ENCODE measurements at regions not wholly inside any gene's neighbourhood (a gene's known extent, or its start where the extent isn't known, plus 50 kb on each side); places are given as distances from the start of the nearest gene placed in this dataset.

DNA sequence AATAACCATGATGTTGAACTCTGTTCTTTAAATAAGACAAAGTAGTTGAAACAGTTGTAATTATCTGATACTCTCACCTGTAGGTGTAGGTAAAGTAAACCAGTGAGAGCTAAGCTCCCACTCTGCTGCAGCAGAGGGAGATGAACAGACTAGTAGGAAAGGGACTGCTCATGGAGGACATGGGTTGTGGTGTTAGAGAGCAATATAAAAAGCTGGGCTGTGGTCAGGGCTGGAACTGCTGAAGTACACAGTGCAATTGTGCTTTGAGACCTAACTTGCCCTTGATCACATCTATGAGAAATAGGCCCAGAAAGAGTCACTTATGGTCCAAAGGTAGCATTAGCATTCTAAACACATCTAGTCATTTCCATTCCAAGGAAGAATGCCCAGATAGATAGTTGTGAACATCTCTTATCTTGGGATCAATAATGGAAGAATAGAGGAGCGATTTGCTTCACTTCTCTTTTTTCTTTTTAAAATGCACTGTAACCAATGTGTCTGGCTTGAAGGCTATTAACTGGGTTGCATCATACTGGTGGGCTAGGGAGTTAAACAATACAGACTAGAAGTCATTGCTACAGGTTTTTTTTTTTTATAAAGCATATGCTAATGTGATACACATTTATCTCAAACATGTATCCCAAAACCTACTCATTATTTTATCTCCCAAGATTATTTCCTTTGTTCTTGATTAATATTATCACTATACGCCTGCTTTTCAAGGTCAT, 251.3 kb upstream of the CENPE start:
- FAIRE-seq (no peak), ATAC-seq (no peak), DNase-seq (ENCODE audit: extremely low read depth in 1 of 4, low spot score in 3 of 4) (no peak)
- Histone ChIP-seq H3K9me1 (ENCODE audit: control insufficient read depth, insufficient read depth, low read length) (no peaks in the 10 kb centered on the region), H3K79me2 (ENCODE audit: control insufficient read depth, insufficient read depth, low read length) (no peaks in the 10 kb centered on the region), H3K27ac (ENCODE audit: extremely low read depth, low read depth, low read length) (no peak overlapping the region), H3K4me1 (replicated peaks in 1 of 2; ENCODE audit: control insufficient read depth in 2 of 2, insufficient read depth in 2 of 2, low read length in 2 of 2) (no peaks in the 10 kb centered on the region), H2AFZ (ENCODE audit: low read depth, low read length) (no peak overlapping the region), H3K4me3 (no peak overlapping the region), H3K9ac (ENCODE audit: insufficient read depth in 1 of 2, low read depth in 2 of 2, low read length in 2 of 2) (no peak overlapping the region), H3K27me3 (ENCODE audit: control insufficient read depth in 2 of 2, insufficient read depth in 2 of 2, low read length in 2 of 2) (no peaks in the 10 kb centered on the region), H3K36me3 (ENCODE audit: control insufficient read depth, insufficient read depth, low read length) (no peaks in the 10 kb centered on the region), H4K20me1 (replicated peaks; ENCODE audit: control insufficient read depth, insufficient read depth, low read length) (no peaks in the 10 kb centered on the region), H3K4me2 (ENCODE audit: insufficient read depth, low read length) (no peak overlapping the region), H3K9me3 (replicated peaks; ENCODE audit: control insufficient read depth, insufficient read depth, low read depth, low read length) (no peaks in the 10 kb centered on the region)
- 0% methylated on average over 2 of the region's 2 CpGs for WGBS (ENCODE audit: insufficient coverage, low coverage, missing lambda C conversion rate)
- TF ChIP-seq HLTF (IDR thresholded peaks at IDR 0.05) (no peak), ZSCAN29 (IDR thresholded peaks at IDR 0.05) (no peak), ERF (CRISPR knock-in tag; IDR thresholded peaks at IDR 0.05) (no peak), SMAD3 (CRISPR knock-in tag; conservative IDR thresholded peaks at IDR 0.05) (no peak), EZH2 (IDR thresholded peaks at IDR 0.05; ENCODE audit: borderline replicate concordance, low read depth, low read length) (no peak), STAG1 (CRISPR knock-in tag; IDR thresholded peaks at IDR 0.05; ENCODE audit: borderline replicate concordance) (no peak), ZC3H11A (IDR thresholded peaks at IDR 0.05; ENCODE audit: low read depth, low read length) (no peak), NR1H2 (CRISPR knock-in tag; IDR thresholded peaks at IDR 0.05) (no peak)
- TF ChIP-seq, protein P1, sequence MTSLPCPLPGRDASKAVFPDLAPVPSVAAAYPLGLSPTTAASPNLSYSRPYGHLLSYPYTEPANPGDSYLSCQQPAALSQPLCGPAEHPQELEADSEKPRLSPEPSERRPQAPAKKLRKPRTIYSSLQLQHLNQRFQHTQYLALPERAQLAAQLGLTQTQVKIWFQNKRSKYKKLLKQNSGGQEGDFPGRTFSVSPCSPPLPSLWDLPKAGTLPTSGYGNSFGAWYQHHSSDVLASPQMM (CRISPR knock-in tag; IDR thresholded peaks at IDR 0.05): no peak
- TF ChIP-seq, protein P2, sequence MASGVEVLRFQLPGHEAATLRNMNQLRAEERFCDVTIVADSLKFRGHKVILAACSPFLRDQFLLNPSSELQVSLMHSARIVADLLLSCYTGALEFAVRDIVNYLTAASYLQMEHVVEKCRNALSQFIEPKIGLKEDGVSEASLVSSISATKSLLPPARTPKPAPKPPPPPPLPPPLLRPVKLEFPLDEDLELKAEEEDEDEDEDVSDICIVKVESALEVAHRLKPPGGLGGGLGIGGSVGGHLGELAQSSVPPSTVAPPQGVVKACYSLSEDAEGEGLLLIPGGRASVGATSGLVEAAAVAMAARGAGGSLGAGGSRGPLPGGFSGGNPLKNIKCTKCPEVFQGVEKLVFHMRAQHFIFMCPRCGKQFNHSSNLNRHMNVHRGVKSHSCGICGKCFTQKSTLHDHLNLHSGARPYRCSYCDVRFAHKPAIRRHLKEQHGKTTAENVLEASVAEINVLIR (CRISPR knock-in tag; IDR thresholded peaks at IDR 0.05): no peak
- TF ChIP-seq, protein P3, sequence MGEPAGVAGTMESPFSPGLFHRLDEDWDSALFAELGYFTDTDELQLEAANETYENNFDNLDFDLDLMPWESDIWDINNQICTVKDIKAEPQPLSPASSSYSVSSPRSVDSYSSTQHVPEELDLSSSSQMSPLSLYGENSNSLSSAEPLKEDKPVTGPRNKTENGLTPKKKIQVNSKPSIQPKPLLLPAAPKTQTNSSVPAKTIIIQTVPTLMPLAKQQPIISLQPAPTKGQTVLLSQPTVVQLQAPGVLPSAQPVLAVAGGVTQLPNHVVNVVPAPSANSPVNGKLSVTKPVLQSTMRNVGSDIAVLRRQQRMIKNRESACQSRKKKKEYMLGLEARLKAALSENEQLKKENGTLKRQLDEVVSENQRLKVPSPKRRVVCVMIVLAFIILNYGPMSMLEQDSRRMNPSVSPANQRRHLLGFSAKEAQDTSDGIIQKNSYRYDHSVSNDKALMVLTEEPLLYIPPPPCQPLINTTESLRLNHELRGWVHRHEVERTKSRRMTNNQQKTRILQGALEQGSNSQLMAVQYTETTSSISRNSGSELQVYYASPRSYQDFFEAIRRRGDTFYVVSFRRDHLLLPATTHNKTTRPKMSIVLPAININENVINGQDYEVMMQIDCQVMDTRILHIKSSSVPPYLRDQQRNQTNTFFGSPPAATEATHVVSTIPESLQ (CRISPR knock-in tag; IDR thresholded peaks at IDR 0.05): no peak
- TF ChIP-seq, protein P4, sequence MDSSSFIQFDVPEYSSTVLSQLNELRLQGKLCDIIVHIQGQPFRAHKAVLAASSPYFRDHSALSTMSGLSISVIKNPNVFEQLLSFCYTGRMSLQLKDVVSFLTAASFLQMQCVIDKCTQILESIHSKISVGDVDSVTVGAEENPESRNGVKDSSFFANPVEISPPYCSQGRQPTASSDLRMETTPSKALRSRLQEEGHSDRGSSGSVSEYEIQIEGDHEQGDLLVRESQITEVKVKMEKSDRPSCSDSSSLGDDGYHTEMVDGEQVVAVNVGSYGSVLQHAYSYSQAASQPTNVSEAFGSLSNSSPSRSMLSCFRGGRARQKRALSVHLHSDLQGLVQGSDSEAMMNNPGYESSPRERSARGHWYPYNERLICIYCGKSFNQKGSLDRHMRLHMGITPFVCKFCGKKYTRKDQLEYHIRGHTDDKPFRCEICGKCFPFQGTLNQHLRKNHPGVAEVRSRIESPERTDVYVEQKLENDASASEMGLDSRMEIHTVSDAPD (CRISPR knock-in tag; IDR thresholded peaks at IDR 0.05): no peak
- TF ChIP-seq, protein P5, sequence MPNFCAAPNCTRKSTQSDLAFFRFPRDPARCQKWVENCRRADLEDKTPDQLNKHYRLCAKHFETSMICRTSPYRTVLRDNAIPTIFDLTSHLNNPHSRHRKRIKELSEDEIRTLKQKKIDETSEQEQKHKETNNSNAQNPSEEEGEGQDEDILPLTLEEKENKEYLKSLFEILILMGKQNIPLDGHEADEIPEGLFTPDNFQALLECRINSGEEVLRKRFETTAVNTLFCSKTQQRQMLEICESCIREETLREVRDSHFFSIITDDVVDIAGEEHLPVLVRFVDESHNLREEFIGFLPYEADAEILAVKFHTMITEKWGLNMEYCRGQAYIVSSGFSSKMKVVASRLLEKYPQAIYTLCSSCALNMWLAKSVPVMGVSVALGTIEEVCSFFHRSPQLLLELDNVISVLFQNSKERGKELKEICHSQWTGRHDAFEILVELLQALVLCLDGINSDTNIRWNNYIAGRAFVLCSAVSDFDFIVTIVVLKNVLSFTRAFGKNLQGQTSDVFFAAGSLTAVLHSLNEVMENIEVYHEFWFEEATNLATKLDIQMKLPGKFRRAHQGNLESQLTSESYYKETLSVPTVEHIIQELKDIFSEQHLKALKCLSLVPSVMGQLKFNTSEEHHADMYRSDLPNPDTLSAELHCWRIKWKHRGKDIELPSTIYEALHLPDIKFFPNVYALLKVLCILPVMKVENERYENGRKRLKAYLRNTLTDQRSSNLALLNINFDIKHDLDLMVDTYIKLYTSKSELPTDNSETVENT (CRISPR knock-in tag; IDR thresholded peaks at IDR 0.05): no peak
- TF ChIP-seq, protein P6, sequence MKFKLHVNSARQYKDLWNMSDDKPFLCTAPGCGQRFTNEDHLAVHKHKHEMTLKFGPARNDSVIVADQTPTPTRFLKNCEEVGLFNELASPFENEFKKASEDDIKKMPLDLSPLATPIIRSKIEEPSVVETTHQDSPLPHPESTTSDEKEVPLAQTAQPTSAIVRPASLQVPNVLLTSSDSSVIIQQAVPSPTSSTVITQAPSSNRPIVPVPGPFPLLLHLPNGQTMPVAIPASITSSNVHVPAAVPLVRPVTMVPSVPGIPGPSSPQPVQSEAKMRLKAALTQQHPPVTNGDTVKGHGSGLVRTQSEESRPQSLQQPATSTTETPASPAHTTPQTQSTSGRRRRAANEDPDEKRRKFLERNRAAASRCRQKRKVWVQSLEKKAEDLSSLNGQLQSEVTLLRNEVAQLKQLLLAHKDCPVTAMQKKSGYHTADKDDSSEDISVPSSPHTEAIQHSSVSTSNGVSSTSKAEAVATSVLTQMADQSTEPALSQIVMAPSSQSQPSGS (CRISPR knock-in tag; IDR thresholded peaks at IDR 0.05): no peak
- ChIA-PET CTCF (ENCODE audit: low intra/inter-chr PET ratio) (no interaction called here), POLR2A (no interaction called here)
- BruUV-seq (replicated peaks): no TSS peak
- in situ Hi-C loops (cut with MboI): no loop called here
- intact Hi-C loops (cut with micrococcal nuclease): no loop called here

Data from K562 (cell line).